IPS DF 6.9 (cell line): ENCODE measurements at regions not wholly inside any gene's neighbourhood (a gene's known extent, or its start where the extent isn't known, plus 50 kb on each side); places are given as distances from the start of the nearest gene placed in this dataset.

ENCODE experiments used
- DNase-seq: peaks from one replicate; pipeline ENCODE4 v3.0.0-alpha.2; 2013; ENCODE audit warnings: low read depth, low spot score
- H3K27ac ChIP-seq: one replicate; pipeline ENCODE4 v1.5.1; 2013; ENCODE audit warnings: low read length, control low read depth
- H3K27me3 ChIP-seq: 2 replicates; pipeline ENCODE4 v1.6.1; 2013; ENCODE audit warnings: mild to moderate bottlenecking, low read length; ENCODE audit not compliant: control insufficient read depth, insufficient read depth
- H3K36me3 ChIP-seq: 2 replicates; pipeline ENCODE4 v1.6.1; 2013; ENCODE audit warnings: low read length; ENCODE audit not compliant: control insufficient read depth, insufficient read depth
- H3K4me1 ChIP-seq: 2 replicates; pipeline ENCODE4 v1.6.1; 2013; ENCODE audit warnings: low read length; ENCODE audit not compliant: control insufficient read depth, insufficient read depth
- H3K4me3 ChIP-seq: 2 replicates; pipeline ENCODE4 v1.5.1; 2013; ENCODE audit warnings: mild to moderate bottlenecking, low read length
- H3K9me3 ChIP-seq: 2 replicates; pipeline ENCODE4 v1.6.1; 2013; ENCODE audit warnings: low read length, inconsistent platforms; ENCODE audit not compliant: control insufficient read depth, insufficient read depth
- WGBS: extraction: QIAGEN DNeasy Blood & Tissue Kit; methylation state at CpG from one replicate; pipeline ENCODE4 v1.1.7; 2013; ENCODE audit warnings: mixed read lengths, missing lambda C conversion rate; ENCODE audit not compliant: insufficient read length, insufficient coverage; 5-methylcytosine and 5-hydroxymethylcytosine counted together

GRCh38 chr5:74480201-74480600, 160.3 kb downstream of the ENC1 start:
- Histone ChIP-seq H3K4me3 (no peak overlapping the region), H3K27me3 (no peaks in the 10 kb centered on the region)
- no CpG with 5 or more reads among the region's 6 CpGs for WGBS

GRCh38 chr5:74478328-74478727, 162.2 kb downstream of the ENC1 start:
- Histone ChIP-seq H3K4me1 (no peaks in the 10 kb centered on the region), H3K27ac (no peak overlapping the region), H3K36me3 (no peaks in the 10 kb centered on the region), H3K9me3 (no peaks in the 10 kb centered on the region), H3K4me3 (no peak overlapping the region), H3K27me3 (no peaks in the 10 kb centered on the region)
- WGBS: no CpG with 5 or more reads among the region's 5 CpGs
- no peak for DNase-seq

More at GRCh38 chr5:74480201-74480600, 160.3 kb downstream of the ENC1 start:
- Histone ChIP-seq H3K9me3 (no peaks in the 10 kb centered on the region), H3K4me1 (no peaks in the 10 kb centered on the region; the same call in 1 of the 2 replicates), H3K27ac (no peak overlapping the region), H3K36me3 (no peaks in the 10 kb centered on the region)
- no peak for DNase-seq

GRCh38 chr5:74477761-74478160, 162.8 kb downstream of the ENC1 start:
- no peaks in the 10 kb centered on the region for H3K36me3 ChIP-seq
- no peaks in the 10 kb centered on the region for H3K27me3 ChIP-seq
- H3K4me3 ChIP-seq: no peak overlapping the region
- WGBS: no CpG with 5 or more reads among the region's 12 CpGs
- H3K9me3 ChIP-seq: no peaks in the 10 kb centered on the region
- no peak for DNase-seq
- no peaks in the 10 kb centered on the region for H3K4me1 ChIP-seq
- no peak overlapping the region for H3K27ac ChIP-seq

- no peak for DNase-seq
- no peaks in the 10 kb centered on the region for H3K9me3 ChIP-seq
- H3K27ac ChIP-seq: no peak overlapping the region
- 100% methylated on average over 1 of the region's 7 CpGs for WGBS
- no peaks in the 10 kb centered on the region for H3K36me3 ChIP-seq
- H3K4me3 ChIP-seq: no peak overlapping the region
- H3K4me1 ChIP-seq: no peaks in the 10 kb centered on the region
- H3K27me3 ChIP-seq: no peaks in the 10 kb centered on the region
These were observed 163.6 kb downstream of the ENC1 start for GRCh38 chr5:74476819-74477453.

- DNase-seq: no peak
- H3K27ac ChIP-seq: no peak overlapping the region
- H3K9me3 ChIP-seq: no peaks in the 10 kb centered on the region
- no peak overlapping the region for H3K4me3 ChIP-seq
- H3K27me3 ChIP-seq: no peaks in the 10 kb centered on the region
- no peaks in the 10 kb centered on the region for H3K36me3 ChIP-seq
- WGBS: no CpG with 5 or more reads among the region's 7 CpGs
- H3K4me1 ChIP-seq: no peaks in the 10 kb centered on the region
These were observed 164.3 kb downstream of the ENC1 start for GRCh38 chr5:74476046-74476818.

- Histone ChIP-seq H3K27ac (no peak overlapping the region), H3K36me3 (no peaks in the 10 kb centered on the region), H3K4me1 (no peaks in the 10 kb centered on the region; the same call in 1 of the 2 replicates), H3K27me3 (no peaks in the 10 kb centered on the region), H3K9me3 (no peaks in the 10 kb centered on the region), H3K4me3 (no peak overlapping the region)
- no peak for DNase-seq
- WGBS: no CpG with 5 or more reads among the region's 2 CpGs
These were observed 168.7 kb downstream of the ENC1 start for GRCh38 chr5:74471875-74472274.

GRCh38 chr5:74469234-74469994, 171.1 kb downstream of the ENC1 start:
- no peak for DNase-seq
- H3K4me1 ChIP-seq: no peaks in the 10 kb centered on the region; the same call in 1 of the 2 replicates
- no peak overlapping the region for H3K27ac ChIP-seq
- H3K4me3 ChIP-seq: no peak overlapping the region
- H3K36me3 ChIP-seq: no peaks in the 10 kb centered on the region
- no CpG with 5 or more reads among the region's 8 CpGs for WGBS
- no peaks in the 10 kb centered on the region for H3K9me3 ChIP-seq
- no peaks in the 10 kb centered on the region for H3K27me3 ChIP-seq

GRCh38 chr5:74468421-74468820, 172.1 kb downstream of the ENC1 start:
- Histone ChIP-seq H3K27ac (no peak overlapping the region), H3K9me3 (no peaks in the 10 kb centered on the region), H3K27me3 (no peaks in the 10 kb centered on the region), H3K4me1 (no peaks in the 10 kb centered on the region; the same call in 1 of the 2 replicates), H3K36me3 (no peaks in the 10 kb centered on the region), H3K4me3 (no peak overlapping the region)
- WGBS: no CpG with 5 or more reads among the region's 5 CpGs
- DNase-seq: no peak

- Histone ChIP-seq H3K36me3 (no peaks in the 10 kb centered on the region), H3K4me3 (no peak overlapping the region), H3K27ac (no peak overlapping the region), H3K27me3 (no peaks in the 10 kb centered on the region), H3K9me3 (no peaks in the 10 kb centered on the region), H3K4me1 (no peaks in the 10 kb centered on the region; the same call in 1 of the 2 replicates)
- no peak for DNase-seq
- WGBS: no CpG with 5 or more reads among the region's 2 CpGs
These were observed 174.8 kb downstream of the ENC1 start for GRCh38 chr5:74465724-74466123.

GRCh38 chr5:74464512-74465209, 175.9 kb downstream of the ENC1 start:
- no peak overlapping the region for H3K4me3 ChIP-seq
- H3K27me3 ChIP-seq: no peaks in the 10 kb centered on the region
- DNase-seq: no peak
- no peaks in the 10 kb centered on the region; the same call in 1 of the 2 replicates for H3K4me1 ChIP-seq
- no peaks in the 10 kb centered on the region for H3K36me3 ChIP-seq
- WGBS: no CpG with 5 or more reads among the region's 5 CpGs
- H3K27ac ChIP-seq: no peak overlapping the region
- no peaks in the 10 kb centered on the region for H3K9me3 ChIP-seq
